K562 (cell line): ENCODE measurements at regions not wholly inside any gene's neighbourhood (a gene's known extent, or its start where the extent isn't known, plus 50 kb on each side); places are given as distances from the start of the nearest gene placed in this dataset.
A peak's percentile ranks its signal among the peaks of the same experiment; 100 is the strongest.

Source experiments
- ATAC-seq: fragments of 200-7000 bp; cut with Tn5 transposase; 3 replicates; pipeline ENCODE4 v1.9.1; 2020; ENCODE audit warnings: moderate library complexity
- BruUV-seq: library from RNA; stranded (reverse); fragments of 400-500 nt; replicated peaks from 2 replicates; lab custom pipeline; 2021; lab: Mats Ljungman, UMichigan
- CTCF ChIA-PET: fragments of 300-600 bp; formaldehyde crosslinking; extraction: SDS; loops from one replicate; lab custom pipeline; 2021; ENCODE audit warnings: low intra/inter-chr PET ratio; lab: Yijun Ruan, JAX
- POLR2A ChIA-PET: fragments of 300-600, 350-650 bp; sonication (Branson Sonifier 250); formaldehyde crosslinking; extraction: SDS; loops from one replicate; lab custom pipeline; 2021; ENCODE audit warnings: antibody characterized with exemption, inconsistent platforms; lab: Yijun Ruan, JAX
- DNase-seq, 4 experiments: peaks; one replicate each; pipeline versions ENCODE4 v3.0.0 to v3.0.0-alpha.2; 2011 to 2018; ENCODE audit warnings: low spot score in 3 of 4, mixed read lengths in 3 of 4; ENCODE audit errors: extremely low read depth in 1 of 4
- FAIRE-seq: peaks from 2 replicates; lab custom pipeline; 2011; peaks lifted over from hg19 to GRCh38; lab: Jason Lieb, UNC
- H2AFZ ChIP-seq: 2 replicates; pipeline ENCODE4 v1.6.0; 2011; ENCODE audit warnings: low read depth, low read length, control low read depth, inconsistent platforms
- H3K27ac ChIP-seq: fragments of 200-600 bp; 3 replicates; pipeline ENCODE4 v1.8.0; 2011; ENCODE audit warnings: low read depth, mild to moderate bottlenecking, control low read depth, inconsistent platforms, low read length, moderate library complexity, mixed read lengths; ENCODE audit errors: extremely low read depth
- H3K27me3 ChIP-seq, 2 experiments: fragments of 300-600 bp in 1 of 2; 2 replicates in 1 of 2; 3 replicates in 1 of 2; pipeline versions ENCODE4 v1.6.0 to v1.8.0; 2011; ENCODE audit warnings: inconsistent platforms in 2 of 2, low read length in 2 of 2, mild to moderate bottlenecking in 1 of 2, mixed read lengths in 1 of 2, moderate library complexity in 1 of 2; ENCODE audit not compliant: control insufficient read depth in 2 of 2, insufficient read depth in 2 of 2
- H3K36me3 ChIP-seq: fragments of 300-600 bp; 3 replicates; pipeline ENCODE4 v1.8.0; 2011; ENCODE audit warnings: mild to moderate bottlenecking, low read length, inconsistent platforms; ENCODE audit not compliant: control insufficient read depth, insufficient read depth
- H3K4me1 ChIP-seq, 2 experiments: fragments of 200-600 bp in 1 of 2; replicated peaks in 1 of 2; 2 replicates in 1 of 2; 3 replicates in 1 of 2; pipeline versions ENCODE4 v1.5.1 to v1.8.0; 2011; ENCODE audit warnings: inconsistent platforms in 2 of 2, low read length in 2 of 2, mild to moderate bottlenecking in 1 of 2, mixed read lengths in 1 of 2, moderate library complexity in 1 of 2; ENCODE audit not compliant: control insufficient read depth in 2 of 2, insufficient read depth in 2 of 2
- H3K4me2 ChIP-seq: 2 replicates; pipeline ENCODE4 v1.6.1; 2011; ENCODE audit warnings: low read length, control low read depth, inconsistent platforms, mixed read lengths; ENCODE audit not compliant: insufficient read depth
- H3K4me3 ChIP-seq: fragments of 200-600 bp; sonication (generic), shearing (Covaris generic); 2 replicates; pipeline ENCODE4 v1.5.1; 2016; ENCODE audit warnings: control low read depth, inconsistent platforms
- H3K79me2 ChIP-seq: fragments of 200-600 bp; 3 replicates; pipeline ENCODE4 v1.8.0; 2011; ENCODE audit warnings: low read length, inconsistent platforms; ENCODE audit not compliant: control insufficient read depth, insufficient read depth
- H3K9ac ChIP-seq, 2 experiments: 2 replicates each; pipeline versions ENCODE4 v1.6.0 to v1.6.1; 2011; ENCODE audit warnings: low read depth in 2 of 2, low read length in 2 of 2, control low read depth in 1 of 2, inconsistent platforms in 1 of 2, mild to moderate bottlenecking in 1 of 2, mixed read lengths in 1 of 2; ENCODE audit not compliant: insufficient read depth in 1 of 2
- H3K9me1 ChIP-seq: one replicate; pipeline ENCODE4 v1.6.0; 2011; ENCODE audit warnings: inconsistent platforms, mild to moderate bottlenecking, low read length, moderate library complexity; ENCODE audit not compliant: control insufficient read depth, insufficient read depth
- H3K9me3 ChIP-seq: replicated peaks from 2 replicates; pipeline ENCODE4 v1.5.1; 2011; ENCODE audit warnings: low read depth, low read length, inconsistent platforms; ENCODE audit not compliant: control insufficient read depth, insufficient read depth
- H4K20me1 ChIP-seq: replicated peaks from 2 replicates; pipeline ENCODE4 v1.6.1; 2011; ENCODE audit warnings: low read length, inconsistent platforms, mixed read lengths; ENCODE audit not compliant: control insufficient read depth, insufficient read depth
- ATF1 ChIP-seq, 2 experiments: fragments of 450-650 bp in 1 of 2; IDR thresholded peaks; 2 replicates each; pipeline ENCODE4 v1.6.1; 2016; ENCODE audit warnings: missing compliant biosample characterization in 1 of 2, missing genetic modification characterization in 1 of 2
- CHD4 ChIP-seq: fragments of 200-600 bp; sonication (generic); IDR thresholded peaks from 3 replicates; pipeline ENCODE4 v1.6.1; 2012; ENCODE audit warnings: low read depth, mild to moderate bottlenecking, mixed read lengths, low read length, inconsistent platforms; ENCODE audit not compliant: insufficient read depth, insufficient replicate concordance, poor library complexity, severe bottlenecking
- GATA2 ChIP-seq: sonication (generic); formaldehyde crosslinking; IDR thresholded peaks from 2 replicates; pipeline ENCODE4 v1.4.0; 2020; ENCODE audit warnings: mild to moderate bottlenecking, missing genetic modification reagents
- HDAC3 ChIP-seq: fragments of 450-650 bp; IDR thresholded peaks from 2 replicates; pipeline ENCODE4 v1.6.1; 2018; ENCODE audit warnings: borderline replicate concordance, mild to moderate bottlenecking, moderate library complexity; ENCODE audit not compliant: partially characterized antibody
- NFATC3 ChIP-seq: fragments of 450-650 bp; IDR thresholded peaks from 2 replicates; pipeline ENCODE4 v1.6.1; 2017; ENCODE audit warnings: mild to moderate bottlenecking
- NFE2L1 ChIP-seq: fragments of 450-650 bp; IDR thresholded peaks from 2 replicates; pipeline ENCODE4 v1.6.1; 2016; ENCODE audit warnings: missing genetic modification characterization, low read depth, mild to moderate bottlenecking, missing compliant biosample characterization, moderate library complexity, borderline replicate concordance
- RAD21 ChIP-seq, 2 experiments: fragments of 250-450 bp in 1 of 2; fragments of 450-650 bp in 1 of 2; sonication (Bioruptor Pico) in 1 of 2; formaldehyde crosslinking in 1 of 2; IDR thresholded peaks in 1 of 2; conservative IDR thresholded peaks in 1 of 2; 2 replicates each; pipeline versions ENCODE4 v1.4.0 to v1.8.0; 2020 to 2022; ENCODE audit warnings: mild to moderate bottlenecking in 2 of 2, moderate library complexity in 1 of 2
- RB1 ChIP-seq: fragments of 450-650 bp; IDR thresholded peaks from 2 replicates; pipeline ENCODE4 v1.6.1; 2017; ENCODE audit warnings: low read depth, mild to moderate bottlenecking
- YBX1 ChIP-seq: fragments of 450-650 bp; IDR thresholded peaks from 2 replicates; pipeline ENCODE4 v1.7.1; 2016; ENCODE audit warnings: mild to moderate bottlenecking
- ZBTB1 ChIP-seq: sonication (generic); formaldehyde crosslinking; IDR thresholded peaks from 2 replicates; pipeline ENCODE4 v1.8.1; 2023; ENCODE audit warnings: missing genetic modification reagents, low read depth, mild to moderate bottlenecking, borderline replicate concordance
- ZNF77 ChIP-seq: fragments of 250-450 bp; sonication (Bioruptor Pico); IDR thresholded peaks from 2 replicates; pipeline ENCODE4 v1.5.0; 2020
- WGBS: fragments of 100-300 bp; shearing (Covaris generic); methylation state at CpG from one replicate; pipeline ENCODE4 v1.1.6; 2016; ENCODE audit warnings: low coverage, mixed read lengths; ENCODE audit not compliant: insufficient coverage; ENCODE audit errors: missing lambda C conversion rate; 5-methylcytosine and 5-hydroxymethylcytosine counted together
- in situ Hi-C: fragments of 300-500 bp; cut with MboI; formaldehyde crosslinking; loops from 4 replicates; pipeline ENCODE4 v1.15.0; 2018; ENCODE audit warnings: inconsistent platforms, mixed read lengths
- intact Hi-C: fragments of 100-400 bp; cut with micrococcal nuclease; formaldehyde crosslinking; loops from 2 replicates; pipeline ENCODE4 v1.14.2; 2022
- TF ChIP-seq, protein P1 (sequence below), 2 experiments: fragments of 450-650 bp; formaldehyde crosslinking in 1 of 2; IDR thresholded peaks; 2 replicates each; pipeline versions ENCODE4 v1.4.0 to v1.6.1; 2014 to 2020; ENCODE audit warnings: mild to moderate bottlenecking in 2 of 2, borderline replicate concordance in 1 of 2, low read depth in 1 of 2

DNA sequence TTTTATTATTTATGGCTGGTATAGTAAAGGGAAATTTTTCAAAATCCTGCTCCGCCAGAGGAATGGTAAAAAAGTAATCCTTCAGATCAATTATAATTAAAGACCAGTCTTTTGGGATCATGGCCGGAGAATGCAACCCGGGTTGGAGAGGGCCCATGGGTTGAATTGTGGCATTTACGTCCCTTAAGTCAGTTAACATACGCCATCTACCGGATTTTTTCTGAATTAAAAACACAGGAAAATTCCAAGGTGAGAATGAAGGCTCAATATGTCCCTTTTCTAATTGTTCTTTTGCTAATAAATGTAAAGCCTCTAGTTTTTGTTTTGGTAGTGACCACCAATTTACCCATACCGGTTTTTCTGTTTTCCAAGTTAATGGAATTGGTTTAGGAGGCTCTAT lies 602.8 kb downstream of the ALG10 start:
- Histone ChIP-seq H3K9ac (no peak overlapping the region), H2AFZ (no peak overlapping the region), H3K27ac (no peak overlapping the region), H3K4me1 (no peaks in the 10 kb centered on the region), H3K79me2 (no peaks in the 10 kb centered on the region), H3K9me3 (no peaks in the 10 kb centered on the region), H3K9me1 (no peaks in the 10 kb centered on the region), H3K4me2 (no peak overlapping the region), H3K36me3 (no peaks in the 10 kb centered on the region), H3K4me3 (no peak overlapping the region), H3K27me3 (no peaks in the 10 kb centered on the region), H4K20me1 (no peaks in the 10 kb centered on the region)
- BruUV-seq, result no TSS peak
- peak; percentile 72 for FAIRE-seq
- no peak for ATAC-seq
- in situ Hi-C loops, result loop anchor here (10.0 kb wide), 3 partner anchors 300 to 590 kb away; no protein-coding TSS in a partner anchor
- POLR2A ChIA-PET, result no interaction called here
- intact Hi-C loops, result loop anchor here (1.0 to 10.0 kb wide), 5 partner anchors 278 to 592 kb away; no protein-coding TSS in a partner anchor
- whole genome bisulfite sequencing, result 1% methylated on average over 7 of the region's 7 CpGs
- CTCF ChIA-PET, result no interaction called here
- peak in 2 of 4 experiments; percentile 15 to 28 for DNase-seq
- TF ChIP-seq NFATC3, result no peak
- TF ChIP-seq RB1, result no peak
- TF ChIP-seq ZNF77 (CRISPR knock-in tag), result no peak
- no peak for TF ChIP-seq YBX1
- no peak for TF ChIP-seq NFE2L1 (tag)
- no peak for TF ChIP-seq ZBTB1
- no peak for TF ChIP-seq HDAC3
- no peak for TF ChIP-seq ATF1 (CRISPR knock-in tag; IDR thresholded peaks at IDR 0.05)
- no peak for TF ChIP-seq ATF1 (tag; IDR thresholded peaks at IDR 0.05)
- TF ChIP-seq GATA2 (CRISPR knock-in tag), result no peak
- TF ChIP-seq, protein P1, sequence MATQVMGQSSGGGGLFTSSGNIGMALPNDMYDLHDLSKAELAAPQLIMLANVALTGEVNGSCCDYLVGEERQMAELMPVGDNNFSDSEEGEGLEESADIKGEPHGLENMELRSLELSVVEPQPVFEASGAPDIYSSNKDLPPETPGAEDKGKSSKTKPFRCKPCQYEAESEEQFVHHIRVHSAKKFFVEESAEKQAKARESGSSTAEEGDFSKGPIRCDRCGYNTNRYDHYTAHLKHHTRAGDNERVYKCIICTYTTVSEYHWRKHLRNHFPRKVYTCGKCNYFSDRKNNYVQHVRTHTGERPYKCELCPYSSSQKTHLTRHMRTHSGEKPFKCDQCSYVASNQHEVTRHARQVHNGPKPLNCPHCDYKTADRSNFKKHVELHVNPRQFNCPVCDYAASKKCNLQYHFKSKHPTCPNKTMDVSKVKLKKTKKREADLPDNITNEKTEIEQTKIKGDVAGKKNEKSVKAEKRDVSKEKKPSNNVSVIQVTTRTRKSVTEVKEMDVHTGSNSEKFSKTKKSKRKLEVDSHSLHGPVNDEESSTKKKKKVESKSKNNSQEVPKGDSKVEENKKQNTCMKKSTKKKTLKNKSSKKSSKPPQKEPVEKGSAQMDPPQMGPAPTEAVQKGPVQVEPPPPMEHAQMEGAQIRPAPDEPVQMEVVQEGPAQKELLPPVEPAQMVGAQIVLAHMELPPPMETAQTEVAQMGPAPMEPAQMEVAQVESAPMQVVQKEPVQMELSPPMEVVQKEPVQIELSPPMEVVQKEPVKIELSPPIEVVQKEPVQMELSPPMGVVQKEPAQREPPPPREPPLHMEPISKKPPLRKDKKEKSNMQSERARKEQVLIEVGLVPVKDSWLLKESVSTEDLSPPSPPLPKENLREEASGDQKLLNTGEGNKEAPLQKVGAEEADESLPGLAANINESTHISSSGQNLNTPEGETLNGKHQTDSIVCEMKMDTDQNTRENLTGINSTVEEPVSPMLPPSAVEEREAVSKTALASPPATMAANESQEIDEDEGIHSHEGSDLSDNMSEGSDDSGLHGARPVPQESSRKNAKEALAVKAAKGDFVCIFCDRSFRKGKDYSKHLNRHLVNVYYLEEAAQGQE (IDR thresholded peaks at IDR 0.05; ENCODE audit: borderline replicate concordance), result peak; percentile 21; the same call in 1 of the 2 replicates
- TF ChIP-seq, protein P1 (CRISPR knock-in tag; IDR thresholded peaks at IDR 0.05; ENCODE audit: low read depth), result no peak
- TF ChIP-seq CHD4, result no peak
- TF ChIP-seq RAD21 (CRISPR knock-in tag; conservative IDR thresholded peaks at IDR 0.05 in 1 of 2, IDR thresholded peaks at IDR 0.05 in 1 of 2), result peak in 1 of 2 experiments; percentile 49; a peak in 2 of 4 replicates
